ENCODE measurements at regions not wholly inside any gene's neighbourhood (a gene's known extent, or its start where the extent isn't known, plus 50 kb on each side); places are given as distances from the start of the nearest gene placed in this dataset.
A peak's percentile ranks its signal among the peaks of the same experiment; 100 is the strongest.

- H2BK5ac ChIP-seq (ENCODE audit: low read length) = no peak overlapping the region
- H2BK120ac ChIP-seq (ENCODE audit: low read depth, low read length) = no peak overlapping the region
- no peak overlapping the region for H3K27ac ChIP-seq (ENCODE audit: low read depth, low read length)
- H3K23ac ChIP-seq (ENCODE audit: low read length) = no peak overlapping the region
- H3K79me2 ChIP-seq (ENCODE audit: control insufficient read depth, insufficient read depth, low read length) = no peaks in the 10 kb centered on the region
- no peak for DNase-seq
- no peak overlapping the region for H3K18ac ChIP-seq (ENCODE audit: low read length)
- H3K79me1 ChIP-seq (ENCODE audit: low read length) = no peaks in the 10 kb centered on the region
- H4K5ac ChIP-seq (ENCODE audit: low read length) = no peak overlapping the region
- H3K4me3 ChIP-seq (ENCODE audit: low read length) = no peak overlapping the region
- H3K36me3 ChIP-seq (ENCODE audit: control insufficient read depth, insufficient read depth, low read length) = no peaks in the 10 kb centered on the region
- H2AK5ac ChIP-seq (ENCODE audit: low read length) = no peak overlapping the region
- no peak overlapping the region for H3K4ac ChIP-seq (ENCODE audit: low read depth, low read length)
- no peaks in the 10 kb centered on the region for H3K4me1 ChIP-seq (ENCODE audit: control insufficient read depth, low read depth, low read length)
- no peak overlapping the region for H2BK15ac ChIP-seq (replicated peaks; ENCODE audit: low read depth)
- no peak overlapping the region for H4K8ac ChIP-seq (ENCODE audit: low read depth, low read length)
- no peaks in the 10 kb centered on the region for H3K27me3 ChIP-seq (ENCODE audit: insufficient read depth, low read length, poor library complexity)
- WGBS (ENCODE audit: extremely low coverage, insufficient coverage, low lambda C conversion rate) = no CpG with 5 or more reads among the region's 6 CpGs
- no peak overlapping the region for H3K9ac ChIP-seq (ENCODE audit: low read length)
- H3K56ac ChIP-seq (ENCODE audit: low read length) = no peak overlapping the region
- H3K4me2 ChIP-seq (ENCODE audit: low read length) = no peak overlapping the region
These were observed 424.5 kb upstream of the FAM47C start for GRCh38 chrX:36583674-36584073.

DNA sequence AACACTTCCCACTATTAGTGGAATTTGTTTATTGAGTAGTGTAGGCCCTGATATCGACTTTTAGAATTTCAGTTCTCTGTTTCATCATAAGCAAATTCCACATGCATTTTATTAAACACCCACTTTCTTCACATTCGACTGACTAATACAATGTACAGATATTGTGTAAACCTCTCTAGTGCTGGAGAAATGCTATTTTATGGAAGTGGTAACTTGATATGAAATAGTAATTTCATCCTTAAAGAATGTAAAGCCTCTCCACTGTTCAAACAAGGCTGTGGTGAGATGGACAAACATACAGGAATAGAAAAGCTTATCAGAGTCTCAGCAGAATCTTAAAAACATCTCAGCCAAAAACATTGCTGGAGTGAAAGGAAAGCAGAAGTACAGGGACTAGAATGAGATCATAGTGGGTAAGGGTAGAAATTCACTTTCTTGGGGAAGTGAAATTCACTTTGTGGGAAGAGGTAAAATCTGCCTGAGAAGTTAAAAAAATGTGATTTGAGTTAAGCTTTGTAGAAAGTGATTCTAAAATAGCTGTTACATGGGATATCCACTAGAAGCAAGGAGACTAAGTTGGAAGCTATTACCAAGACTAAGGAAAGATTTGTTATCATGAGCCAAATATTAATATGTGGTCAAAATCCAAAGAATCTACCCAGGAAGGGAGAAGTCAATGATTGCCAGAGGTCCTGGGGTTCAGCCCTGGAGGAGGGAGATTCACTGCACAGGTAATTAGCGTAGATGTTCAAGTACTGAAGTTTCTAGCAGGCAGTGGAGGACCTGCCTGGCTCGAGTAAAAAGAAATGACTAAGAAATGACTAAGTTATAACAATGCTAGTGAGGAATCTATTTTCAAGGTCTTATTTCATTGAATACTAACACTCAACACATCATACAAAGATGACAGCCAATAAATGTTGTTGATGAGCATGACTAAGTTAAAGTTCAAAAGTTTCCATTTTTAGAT, 398.3 kb upstream of the FAM47C start:
- Histone ChIP-seq H3K56ac (ENCODE audit: low read length) (no peak overlapping the region), H3K27me3 (ENCODE audit: insufficient read depth, low read length, poor library complexity) (no peaks in the 10 kb centered on the region), H3K4me2 (ENCODE audit: low read length) (no peak overlapping the region), H3K9ac (ENCODE audit: low read length) (no peak overlapping the region), H3K27ac (ENCODE audit: low read depth, low read length) (no peak overlapping the region), H3K4me1 (ENCODE audit: control insufficient read depth, low read depth, low read length) (no peaks in the 10 kb centered on the region), H3K79me2 (ENCODE audit: control insufficient read depth, insufficient read depth, low read length) (no peaks in the 10 kb centered on the region), H4K8ac (ENCODE audit: low read depth, low read length) (no peak overlapping the region), H3K18ac (ENCODE audit: low read length) (no peak overlapping the region), H3K23ac (ENCODE audit: low read length) (no peak overlapping the region), H3K79me1 (ENCODE audit: low read length) (no peaks in the 10 kb centered on the region), H2BK120ac (ENCODE audit: low read depth, low read length) (no peak overlapping the region), H3K4ac (ENCODE audit: low read depth, low read length) (no peak overlapping the region), H2AK5ac (ENCODE audit: low read length) (no peak overlapping the region), H2BK5ac (ENCODE audit: low read length) (no peak overlapping the region), H4K5ac (ENCODE audit: low read length) (no peak overlapping the region), H3K4me3 (ENCODE audit: low read length) (no peak overlapping the region), H2BK15ac (replicated peaks; ENCODE audit: low read depth) (no peak overlapping the region), H3K36me3 (ENCODE audit: control insufficient read depth, insufficient read depth, low read length) (no peaks in the 10 kb centered on the region)
- WGBS (ENCODE audit: extremely low coverage, insufficient coverage, low lambda C conversion rate) = no CpG with 5 or more reads among the region's 4 CpGs
- DNase-seq = no peak

DNA sequence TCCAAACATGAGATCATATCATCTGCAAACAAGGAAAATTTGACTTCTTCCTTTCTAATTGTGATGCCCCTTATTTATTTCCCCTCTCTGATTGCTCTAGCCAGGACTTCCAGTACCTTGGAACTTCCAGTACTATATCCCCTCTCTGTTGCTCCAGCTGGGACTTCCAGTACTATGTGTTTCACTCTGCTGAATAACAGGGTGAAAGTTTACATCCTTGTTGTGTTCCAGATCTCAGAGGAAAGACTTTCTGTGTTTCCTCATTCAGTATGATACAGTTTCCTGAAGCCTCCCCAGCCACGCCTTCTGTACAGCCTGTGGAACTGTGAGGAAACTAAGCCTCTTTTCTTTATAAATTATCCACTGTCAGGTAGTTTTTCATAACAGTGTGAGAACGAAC, 381.3 kb upstream of the FAM47C start:
- no peak overlapping the region for H2BK120ac ChIP-seq (ENCODE audit: low read depth, low read length)
- H3K27me3 ChIP-seq (ENCODE audit: insufficient read depth, low read length, poor library complexity) = no peaks in the 10 kb centered on the region
- no peak overlapping the region for H2BK5ac ChIP-seq (ENCODE audit: low read length)
- H2BK15ac ChIP-seq (replicated peaks; ENCODE audit: low read depth) = no peak overlapping the region
- H4K5ac ChIP-seq (ENCODE audit: low read length) = no peak overlapping the region
- no peak overlapping the region for H2AK5ac ChIP-seq (ENCODE audit: low read length)
- no peak overlapping the region for H3K27ac ChIP-seq (ENCODE audit: low read depth, low read length)
- no peaks in the 10 kb centered on the region for H3K79me1 ChIP-seq (ENCODE audit: low read length)
- no peak for DNase-seq
- H3K23ac ChIP-seq (ENCODE audit: low read length) = no peak overlapping the region
- no CpG with 5 or more reads among the region's 2 CpGs for WGBS (ENCODE audit: extremely low coverage, insufficient coverage, low lambda C conversion rate)
- H3K4me2 ChIP-seq (ENCODE audit: low read length) = no peak overlapping the region
- H3K4me1 ChIP-seq (ENCODE audit: control insufficient read depth, low read depth, low read length) = no peaks in the 10 kb centered on the region
- H3K4me3 ChIP-seq (ENCODE audit: low read length) = no peak overlapping the region
- H3K9ac ChIP-seq (ENCODE audit: low read length) = no peak overlapping the region
- H3K79me2 ChIP-seq (ENCODE audit: control insufficient read depth, insufficient read depth, low read length) = no peaks in the 10 kb centered on the region
- no peak overlapping the region for H3K4ac ChIP-seq (ENCODE audit: low read depth, low read length)
- H3K18ac ChIP-seq (ENCODE audit: low read length) = no peak overlapping the region
- H3K36me3 ChIP-seq (ENCODE audit: control insufficient read depth, insufficient read depth, low read length) = no peaks in the 10 kb centered on the region
- no peak overlapping the region for H4K8ac ChIP-seq (ENCODE audit: low read depth, low read length)
- no peak overlapping the region for H3K56ac ChIP-seq (ENCODE audit: low read length)

DNA sequence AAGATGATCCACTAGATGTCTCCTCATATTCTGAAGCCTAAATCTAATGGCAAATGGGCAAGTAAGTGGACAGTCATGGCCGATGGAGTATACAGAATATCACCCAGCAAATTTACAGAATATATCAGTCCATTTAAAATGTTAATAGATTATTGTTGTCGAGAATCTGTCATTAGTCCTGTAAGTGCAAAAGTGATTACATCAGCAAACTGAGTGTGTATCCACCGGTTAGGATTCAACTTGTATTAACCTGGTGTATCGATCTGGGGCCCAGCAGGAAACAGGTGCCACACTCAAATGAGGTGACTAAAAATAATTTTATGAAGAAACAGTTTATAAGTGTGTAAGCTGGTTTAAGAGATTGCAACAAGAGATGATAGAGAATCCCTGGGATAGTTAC, 367.9 kb upstream of the FAM47C start:
- no peaks in the 10 kb centered on the region for H3K4me1 ChIP-seq (ENCODE audit: control insufficient read depth, low read depth, low read length)
- no peak overlapping the region for H4K8ac ChIP-seq (ENCODE audit: low read depth, low read length)
- H3K4me3 ChIP-seq (ENCODE audit: low read length) = no peak overlapping the region
- no peak overlapping the region for H2BK5ac ChIP-seq (ENCODE audit: low read length)
- no peak overlapping the region for H4K5ac ChIP-seq (ENCODE audit: low read length)
- H3K4ac ChIP-seq (ENCODE audit: low read depth, low read length) = no peak overlapping the region
- no peak overlapping the region for H3K23ac ChIP-seq (ENCODE audit: low read length)
- no peaks in the 10 kb centered on the region for H3K79me2 ChIP-seq (ENCODE audit: control insufficient read depth, insufficient read depth, low read length)
- no peaks in the 10 kb centered on the region for H3K79me1 ChIP-seq (ENCODE audit: low read length)
- DNase-seq = no peak
- H3K27me3 ChIP-seq (ENCODE audit: insufficient read depth, low read length, poor library complexity) = no peaks in the 10 kb centered on the region
- H3K4me2 ChIP-seq (ENCODE audit: low read length) = no peak overlapping the region
- H2AK5ac ChIP-seq (ENCODE audit: low read length) = no peak overlapping the region
- H3K18ac ChIP-seq (ENCODE audit: low read length) = no peak overlapping the region
- no peak overlapping the region for H3K27ac ChIP-seq (ENCODE audit: low read depth, low read length)
- H3K36me3 ChIP-seq (ENCODE audit: control insufficient read depth, insufficient read depth, low read length) = no peaks in the 10 kb centered on the region
- H2BK15ac ChIP-seq (replicated peaks; ENCODE audit: low read depth) = no peak overlapping the region
- H2BK120ac ChIP-seq (ENCODE audit: low read depth, low read length) = no peak overlapping the region
- no CpG with 5 or more reads among the region's 4 CpGs for WGBS (ENCODE audit: extremely low coverage, insufficient coverage, low lambda C conversion rate)
- H3K9ac ChIP-seq (ENCODE audit: low read length) = no peak overlapping the region
- H3K56ac ChIP-seq (ENCODE audit: low read length) = no peak overlapping the region

GRCh38 chrX:36642052-36642451, 366.1 kb upstream of the FAM47C start:
- no peak overlapping the region for H3K23ac ChIP-seq (ENCODE audit: low read length)

More at GRCh38 chrX:36642052-36642451, 366.1 kb upstream of the FAM47C start:
- Histone ChIP-seq H3K9ac (ENCODE audit: low read length) (no peak overlapping the region), H2AK5ac (ENCODE audit: low read length) (no peak overlapping the region), H3K4me3 (ENCODE audit: low read length) (no peak overlapping the region), H3K56ac (ENCODE audit: low read length) (no peak overlapping the region), H4K5ac (ENCODE audit: low read length) (no peak overlapping the region), H3K36me3 (ENCODE audit: control insufficient read depth, insufficient read depth, low read length) (no peaks in the 10 kb centered on the region), H4K8ac (ENCODE audit: low read depth, low read length) (no peak overlapping the region), H3K27me3 (ENCODE audit: insufficient read depth, low read length, poor library complexity) (no peaks in the 10 kb centered on the region), H3K18ac (ENCODE audit: low read length) (no peak overlapping the region), H2BK5ac (ENCODE audit: low read length) (no peak overlapping the region), H3K4ac (ENCODE audit: low read depth, low read length) (no peak overlapping the region), H3K4me1 (ENCODE audit: control insufficient read depth, low read depth, low read length) (no peaks in the 10 kb centered on the region), H3K27ac (ENCODE audit: low read depth, low read length) (no peak overlapping the region), H3K79me2 (ENCODE audit: control insufficient read depth, insufficient read depth, low read length) (no peaks in the 10 kb centered on the region), H2BK15ac (replicated peaks; ENCODE audit: low read depth) (no peak overlapping the region), H3K79me1 (ENCODE audit: low read length) (no peaks in the 10 kb centered on the region), H3K4me2 (ENCODE audit: low read length) (no peak overlapping the region), H2BK120ac (ENCODE audit: low read depth, low read length) (no peak overlapping the region)
- DNase-seq = peak; percentile 0
- no CpG with 5 or more reads among the region's 3 CpGs for WGBS (ENCODE audit: extremely low coverage, insufficient coverage, low lambda C conversion rate)
